K562 (cell line): ENCODE measurements at regions not wholly inside any gene's neighbourhood (a gene's known extent, or its start where the extent isn't known, plus 50 kb on each side); places are given as distances from the start of the nearest gene placed in this dataset.

Experiments used
- ATAC-seq: fragments of 200-7000 bp; cut with Tn5 transposase; 3 replicates; pipeline ENCODE4 v1.9.1; 2020; ENCODE audit warnings: moderate library complexity
- BruUV-seq: library from RNA; stranded (reverse); fragments of 400-500 nt; replicated peaks from 2 replicates; lab custom pipeline; 2021; lab: Mats Ljungman, UMichigan
- CTCF ChIA-PET: fragments of 300-600 bp; formaldehyde crosslinking; extraction: SDS; loops from one replicate; lab custom pipeline; 2021; ENCODE audit warnings: low intra/inter-chr PET ratio; lab: Yijun Ruan, JAX
- POLR2A ChIA-PET: fragments of 300-600, 350-650 bp; sonication (Branson Sonifier 250); formaldehyde crosslinking; extraction: SDS; loops from one replicate; lab custom pipeline; 2021; ENCODE audit warnings: antibody characterized with exemption, inconsistent platforms; lab: Yijun Ruan, JAX
- DNase-seq, 4 experiments: peaks; one replicate each; pipeline versions ENCODE4 v3.0.0 to v3.0.0-alpha.2; 2011 to 2018; ENCODE audit warnings: low spot score in 3 of 4, mixed read lengths in 3 of 4; ENCODE audit errors: extremely low read depth in 1 of 4
- FAIRE-seq: peaks from 2 replicates; lab custom pipeline; 2011; peaks lifted over from hg19 to GRCh38; lab: Jason Lieb, UNC
- H2AFZ ChIP-seq: 2 replicates; pipeline ENCODE4 v1.6.0; 2011; ENCODE audit warnings: low read depth, low read length, control low read depth, inconsistent platforms
- H3K27ac ChIP-seq: fragments of 200-600 bp; 3 replicates; pipeline ENCODE4 v1.8.0; 2011; ENCODE audit warnings: low read depth, mild to moderate bottlenecking, control low read depth, inconsistent platforms, low read length, moderate library complexity, mixed read lengths; ENCODE audit errors: extremely low read depth
- H3K27me3 ChIP-seq, 2 experiments: fragments of 300-600 bp in 1 of 2; 2 replicates in 1 of 2; 3 replicates in 1 of 2; pipeline versions ENCODE4 v1.6.0 to v1.8.0; 2011; ENCODE audit warnings: inconsistent platforms in 2 of 2, low read length in 2 of 2, mild to moderate bottlenecking in 1 of 2, mixed read lengths in 1 of 2, moderate library complexity in 1 of 2; ENCODE audit not compliant: control insufficient read depth in 2 of 2, insufficient read depth in 2 of 2
- H3K36me3 ChIP-seq: fragments of 300-600 bp; 3 replicates; pipeline ENCODE4 v1.8.0; 2011; ENCODE audit warnings: mild to moderate bottlenecking, low read length, inconsistent platforms; ENCODE audit not compliant: control insufficient read depth, insufficient read depth
- H3K4me1 ChIP-seq, 2 experiments: fragments of 200-600 bp in 1 of 2; replicated peaks in 1 of 2; 2 replicates in 1 of 2; 3 replicates in 1 of 2; pipeline versions ENCODE4 v1.5.1 to v1.8.0; 2011; ENCODE audit warnings: inconsistent platforms in 2 of 2, low read length in 2 of 2, mild to moderate bottlenecking in 1 of 2, mixed read lengths in 1 of 2, moderate library complexity in 1 of 2; ENCODE audit not compliant: control insufficient read depth in 2 of 2, insufficient read depth in 2 of 2
- H3K4me2 ChIP-seq: 2 replicates; pipeline ENCODE4 v1.6.1; 2011; ENCODE audit warnings: low read length, control low read depth, inconsistent platforms, mixed read lengths; ENCODE audit not compliant: insufficient read depth
- H3K4me3 ChIP-seq: fragments of 200-600 bp; sonication (generic), shearing (Covaris generic); 2 replicates; pipeline ENCODE4 v1.5.1; 2016; ENCODE audit warnings: control low read depth, inconsistent platforms
- H3K79me2 ChIP-seq: fragments of 200-600 bp; 3 replicates; pipeline ENCODE4 v1.8.0; 2011; ENCODE audit warnings: low read length, inconsistent platforms; ENCODE audit not compliant: control insufficient read depth, insufficient read depth
- H3K9ac ChIP-seq, 2 experiments: 2 replicates each; pipeline versions ENCODE4 v1.6.0 to v1.6.1; 2011; ENCODE audit warnings: low read depth in 2 of 2, low read length in 2 of 2, control low read depth in 1 of 2, inconsistent platforms in 1 of 2, mild to moderate bottlenecking in 1 of 2, mixed read lengths in 1 of 2; ENCODE audit not compliant: insufficient read depth in 1 of 2
- H3K9me1 ChIP-seq: one replicate; pipeline ENCODE4 v1.6.0; 2011; ENCODE audit warnings: inconsistent platforms, mild to moderate bottlenecking, low read length, moderate library complexity; ENCODE audit not compliant: control insufficient read depth, insufficient read depth
- H3K9me3 ChIP-seq: replicated peaks from 2 replicates; pipeline ENCODE4 v1.5.1; 2011; ENCODE audit warnings: low read depth, low read length, inconsistent platforms; ENCODE audit not compliant: control insufficient read depth, insufficient read depth
- H4K20me1 ChIP-seq: replicated peaks from 2 replicates; pipeline ENCODE4 v1.6.1; 2011; ENCODE audit warnings: low read length, inconsistent platforms, mixed read lengths; ENCODE audit not compliant: control insufficient read depth, insufficient read depth
- CBX5 ChIP-seq: IDR thresholded peaks from 2 replicates; pipeline ENCODE4 v1.6.1; 2014; ENCODE audit warnings: low read depth, borderline replicate concordance
- E2F3 ChIP-seq: fragments of 250-450 bp; sonication (Bioruptor Pico); IDR thresholded peaks from 2 replicates; pipeline ENCODE4 v1.4.0; 2020; ENCODE audit warnings: mild to moderate bottlenecking
- FOS ChIP-seq: IDR thresholded peaks from 3 replicates; pipeline ENCODE4 v1.6.1; 2011; ENCODE audit not compliant: insufficient read length; ENCODE audit errors: extremely low read depth
- ZNF12 ChIP-seq: sonication (generic); formaldehyde crosslinking; IDR thresholded peaks from 2 replicates; pipeline ENCODE4 v1.4.0; 2020; ENCODE audit warnings: mild to moderate bottlenecking, missing genetic modification reagents
- ZNF143 ChIP-seq: sonication (generic); formaldehyde crosslinking; IDR thresholded peaks from 2 replicates; pipeline ENCODE4 v1.9.0; 2022; ENCODE audit warnings: mild to moderate bottlenecking, missing genetic modification reagents
- ZNF316 ChIP-seq: fragments of 450-650 bp; IDR thresholded peaks from 2 replicates; pipeline ENCODE4 v1.6.1; 2016
- ZNF561 ChIP-seq: fragments of 450-650 bp; formaldehyde crosslinking; conservative IDR thresholded peaks from 2 replicates; pipeline ENCODE4 v1.4.0; 2020; ENCODE audit warnings: mild to moderate bottlenecking, moderate library complexity
- ZNF780A ChIP-seq: fragments of 250-450 bp; sonication (Bioruptor Pico); IDR thresholded peaks from 2 replicates; pipeline ENCODE4 v1.5.0; 2021; ENCODE audit warnings: mild to moderate bottlenecking
- WGBS: fragments of 100-300 bp; shearing (Covaris generic); methylation state at CpG from one replicate; pipeline ENCODE4 v1.1.6; 2016; ENCODE audit warnings: low coverage, mixed read lengths; ENCODE audit not compliant: insufficient coverage; ENCODE audit errors: missing lambda C conversion rate; 5-methylcytosine and 5-hydroxymethylcytosine counted together
- in situ Hi-C: fragments of 300-500 bp; cut with MboI; formaldehyde crosslinking; loops from 4 replicates; pipeline ENCODE4 v1.15.0; 2018; ENCODE audit warnings: inconsistent platforms, mixed read lengths
- intact Hi-C: fragments of 100-400 bp; cut with micrococcal nuclease; formaldehyde crosslinking; loops from 2 replicates; pipeline ENCODE4 v1.14.2; 2022
- TF ChIP-seq, protein P1 (sequence below), 2 experiments: IDR thresholded peaks; 2 replicates each; pipeline ENCODE4 v1.6.1; 2012; ENCODE audit warnings: improper control_type of control experiment in 2 of 2, low read depth in 2 of 2, low read length in 2 of 2, borderline replicate concordance in 1 of 2
- TF ChIP-seq, protein P2 (sequence below): fragments of 450-650 bp; conservative IDR thresholded peaks from 2 replicates; pipeline ENCODE4 v1.6.1; 2016; ENCODE audit warnings: missing genetic modification characterization, low read depth, mild to moderate bottlenecking, control low read depth, missing compliant biosample characterization
- TF ChIP-seq, protein P3 (sequence below): fragments of 450-650 bp; IDR thresholded peaks from 2 replicates; pipeline ENCODE4 v1.6.1; 2016; ENCODE audit warnings: missing biosample characterization, missing genetic modification characterization
- TF ChIP-seq, protein P4 (sequence below), 2 experiments: fragments of 250-450 bp in 1 of 2; fragments of 450-650 bp in 1 of 2; sonication (Bioruptor Pico) in 1 of 2; IDR thresholded peaks; 2 replicates each; pipeline versions ENCODE4 v1.6.1 to v1.8.0; 2016 to 2021; ENCODE audit warnings: mild to moderate bottlenecking in 2 of 2, moderate library complexity in 2 of 2, missing compliant biosample characterization in 1 of 2, missing genetic modification characterization in 1 of 2

DNA sequence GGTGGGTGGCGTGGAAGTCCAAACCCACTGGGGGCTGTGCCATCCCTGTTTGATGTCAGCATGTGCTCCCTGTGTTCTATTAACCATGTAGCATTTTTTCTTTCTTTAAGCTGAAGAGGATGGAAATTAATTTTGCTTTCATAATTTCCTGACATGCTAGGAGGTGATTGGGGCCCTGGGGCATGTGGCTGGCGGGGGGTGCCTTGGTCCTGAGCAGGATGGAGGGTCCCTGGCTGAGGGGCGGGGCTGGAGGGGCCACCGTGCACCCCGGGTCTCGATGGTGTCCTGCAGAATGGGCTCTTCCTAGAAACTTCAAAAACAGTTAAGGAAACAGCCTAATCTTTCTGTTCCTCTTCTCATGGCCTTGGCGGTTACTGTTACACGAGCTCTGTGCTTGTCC is 69.3 kb upstream of the IRX4 start (continued):
- TF ChIP-seq, protein P1, sequence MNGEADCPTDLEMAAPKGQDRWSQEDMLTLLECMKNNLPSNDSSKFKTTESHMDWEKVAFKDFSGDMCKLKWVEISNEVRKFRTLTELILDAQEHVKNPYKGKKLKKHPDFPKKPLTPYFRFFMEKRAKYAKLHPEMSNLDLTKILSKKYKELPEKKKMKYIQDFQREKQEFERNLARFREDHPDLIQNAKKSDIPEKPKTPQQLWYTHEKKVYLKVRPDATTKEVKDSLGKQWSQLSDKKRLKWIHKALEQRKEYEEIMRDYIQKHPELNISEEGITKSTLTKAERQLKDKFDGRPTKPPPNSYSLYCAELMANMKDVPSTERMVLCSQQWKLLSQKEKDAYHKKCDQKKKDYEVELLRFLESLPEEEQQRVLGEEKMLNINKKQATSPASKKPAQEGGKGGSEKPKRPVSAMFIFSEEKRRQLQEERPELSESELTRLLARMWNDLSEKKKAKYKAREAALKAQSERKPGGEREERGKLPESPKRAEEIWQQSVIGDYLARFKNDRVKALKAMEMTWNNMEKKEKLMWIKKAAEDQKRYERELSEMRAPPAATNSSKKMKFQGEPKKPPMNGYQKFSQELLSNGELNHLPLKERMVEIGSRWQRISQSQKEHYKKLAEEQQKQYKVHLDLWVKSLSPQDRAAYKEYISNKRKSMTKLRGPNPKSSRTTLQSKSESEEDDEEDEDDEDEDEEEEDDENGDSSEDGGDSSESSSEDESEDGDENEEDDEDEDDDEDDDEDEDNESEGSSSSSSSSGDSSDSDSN (IDR thresholded peaks at IDR 0.05; ENCODE audit: borderline replicate concordance in 1 of 2, low read depth in 2 of 2, low read length in 2 of 2) = no peak
- TF ChIP-seq ZNF316 (no peak), ZNF780A (CRISPR knock-in tag) (no peak)

DNA sequence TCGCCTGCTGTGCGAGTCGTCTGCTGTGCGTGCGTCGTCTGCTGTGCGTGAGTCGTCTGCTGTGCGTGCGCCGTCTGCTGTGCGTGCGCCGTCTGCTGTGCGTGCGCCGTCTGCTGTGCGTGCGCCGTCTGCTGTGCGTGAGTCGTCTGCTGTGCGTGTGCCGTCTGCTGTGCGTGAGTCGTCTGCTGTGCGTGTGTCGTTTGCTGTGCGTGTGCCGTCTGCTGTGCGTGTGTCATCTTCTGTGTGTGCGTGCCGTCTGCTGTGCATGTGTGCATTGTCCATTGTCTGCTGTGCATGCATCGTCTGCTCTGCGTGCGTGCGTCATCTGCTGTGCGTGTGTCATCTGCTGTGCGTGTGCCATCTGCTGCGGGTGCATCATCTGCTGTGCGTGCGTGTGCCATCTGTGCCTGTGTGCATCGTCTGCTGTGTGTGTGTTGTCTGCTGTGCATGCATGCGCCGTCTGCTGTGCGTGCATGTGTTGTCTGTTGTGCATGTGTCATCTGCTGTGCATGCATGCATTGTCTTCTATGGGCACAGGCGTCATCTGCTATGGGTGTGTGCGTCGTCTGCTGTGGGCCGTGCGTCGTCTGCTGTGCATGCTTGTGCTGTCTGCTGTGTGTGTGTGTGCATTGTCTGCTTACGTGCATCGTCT is 68.6 kb upstream of the IRX4 start:
- Histone ChIP-seq H3K4me3 (no peak overlapping the region), H3K4me1 (peaks cover 0 to 11% of the 10 kb centered on the region in 2 experiments; a peak in 1 of 5 replicates), H3K4me2 (no peak overlapping the region), H3K9ac (no peak overlapping the region), H2AFZ (no peak overlapping the region), H4K20me1 (no peaks in the 10 kb centered on the region; the same call in 1 of the 2 replicates), H3K36me3 (no peaks in the 10 kb centered on the region), H3K79me2 (no peaks in the 10 kb centered on the region), H3K27ac (no peak overlapping the region), H3K27me3 (peaks cover 24 to 63% of the 10 kb centered on the region in 2 experiments), H3K9me1 (no peaks in the 10 kb centered on the region), H3K9me3 (no peaks in the 10 kb centered on the region)
- intact Hi-C loops = no loop called here
- 25% methylated on average over 39 of the region's 54 CpGs for WGBS
- no peak for DNase-seq
- TF ChIP-seq E2F3 (CRISPR knock-in tag) = no peak
- no peak for TF ChIP-seq FOS
- no peak for TF ChIP-seq CBX5
- TF ChIP-seq, protein P2, sequence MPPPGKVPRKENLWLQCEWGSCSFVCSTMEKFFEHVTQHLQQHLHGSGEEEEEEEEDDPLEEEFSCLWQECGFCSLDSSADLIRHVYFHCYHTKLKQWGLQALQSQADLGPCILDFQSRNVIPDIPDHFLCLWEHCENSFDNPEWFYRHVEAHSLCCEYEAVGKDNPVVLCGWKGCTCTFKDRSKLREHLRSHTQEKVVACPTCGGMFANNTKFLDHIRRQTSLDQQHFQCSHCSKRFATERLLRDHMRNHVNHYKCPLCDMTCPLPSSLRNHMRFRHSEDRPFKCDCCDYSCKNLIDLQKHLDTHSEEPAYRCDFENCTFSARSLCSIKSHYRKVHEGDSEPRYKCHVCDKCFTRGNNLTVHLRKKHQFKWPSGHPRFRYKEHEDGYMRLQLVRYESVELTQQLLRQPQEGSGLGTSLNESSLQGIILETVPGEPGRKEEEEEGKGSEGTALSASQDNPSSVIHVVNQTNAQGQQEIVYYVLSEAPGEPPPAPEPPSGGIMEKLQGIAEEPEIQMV (tag) = no peak
- TF ChIP-seq, protein P3, sequence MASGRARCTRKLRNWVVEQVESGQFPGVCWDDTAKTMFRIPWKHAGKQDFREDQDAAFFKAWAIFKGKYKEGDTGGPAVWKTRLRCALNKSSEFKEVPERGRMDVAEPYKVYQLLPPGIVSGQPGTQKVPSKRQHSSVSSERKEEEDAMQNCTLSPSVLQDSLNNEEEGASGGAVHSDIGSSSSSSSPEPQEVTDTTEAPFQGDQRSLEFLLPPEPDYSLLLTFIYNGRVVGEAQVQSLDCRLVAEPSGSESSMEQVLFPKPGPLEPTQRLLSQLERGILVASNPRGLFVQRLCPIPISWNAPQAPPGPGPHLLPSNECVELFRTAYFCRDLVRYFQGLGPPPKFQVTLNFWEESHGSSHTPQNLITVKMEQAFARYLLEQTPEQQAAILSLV = no peak
- TF ChIP-seq, protein P4, sequence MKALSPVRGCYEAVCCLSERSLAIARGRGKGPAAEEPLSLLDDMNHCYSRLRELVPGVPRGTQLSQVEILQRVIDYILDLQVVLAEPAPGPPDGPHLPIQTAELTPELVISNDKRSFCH (CRISPR knock-in tag; IDR thresholded peaks at IDR 0.05) = no peak
- TF ChIP-seq, protein P4 (tag; IDR thresholded peaks at IDR 0.05) = no peak
- no peak for TF ChIP-seq ZNF12
- no peak for TF ChIP-seq ZNF143
- TF ChIP-seq ZNF561 (CRISPR knock-in tag) = no peak
- ChIA-PET CTCF (no interaction called here), POLR2A (no interaction called here)
- ATAC-seq = no peak
- no peak for FAIRE-seq
- no TSS peak for BruUV-seq
- in situ Hi-C loops = no loop called here
